Thyroid gland (tissue), 4 donors: ENCODE measurements at regions not wholly inside any gene's neighbourhood (a gene's known extent, or its start where the extent isn't known, plus 50 kb on each side); places are given as distances from the start of the nearest gene placed in this dataset.

ENCODE experiments used
- CTCF ChIP-seq, 6 experiments: fragments of 200-600 bp in 3 of 6; fragments of 450-650 bp in 3 of 6; sonication (generic) in 3 of 6; IDR thresholded peaks; one replicate each; pipeline ENCODE4 v1.5.1; 2016 to 2019; ENCODE audit warnings: antibody characterized with exemption in 6 of 6, mild to moderate bottlenecking in 2 of 6, inconsistent platforms in 1 of 6, moderate library complexity in 1 of 6
- POLR2A ChIP-seq, 2 donors: fragments of 450-650 bp; IDR thresholded peaks; one replicate each; pipeline ENCODE4 v1.6.1; 2017; ENCODE audit warnings: antibody characterized with exemption in 2 of 2, mild to moderate bottlenecking in 2 of 2, moderate library complexity in 1 of 2

DNA sequence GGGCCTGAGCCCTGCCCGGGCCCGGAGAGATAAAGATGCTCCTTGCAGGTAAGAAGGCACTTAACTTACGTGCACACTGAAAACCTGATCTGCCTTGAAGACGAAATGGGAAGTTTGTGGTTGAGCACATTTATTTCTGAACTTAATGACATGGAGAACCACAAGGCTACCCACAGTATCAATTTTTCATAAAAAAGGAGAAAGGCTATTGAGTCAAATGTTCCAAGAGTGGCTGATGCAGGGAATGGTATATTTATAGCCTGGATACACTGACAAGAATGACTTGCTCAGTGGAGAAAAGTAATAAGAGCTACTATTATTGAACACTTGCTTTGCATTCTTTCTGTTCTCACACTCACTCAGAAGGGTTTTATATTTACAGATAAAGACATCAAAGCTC lies 419.3 kb downstream of the ACTL7B start:
- no peak for TF ChIP-seq CTCF (IDR thresholded peaks at IDR 0.05)
- no peak for TF ChIP-seq POLR2A (IDR thresholded peaks at IDR 0.05)
